HG02884 (cell line): ENCODE measurements at regions not wholly inside any gene's neighbourhood (a gene's known extent, or its start where the extent isn't known, plus 50 kb on each side); places are given as distances from the start of the nearest gene placed in this dataset.
"Not testable (repeated sequence)": the region's sequence is repeated elsewhere in the genome, so short reads cannot be mapped to it uniquely, and the experiment has no call there.

ENCODE experiments used
- ATAC-seq: cut with Tn5 transposase; IDR thresholded peaks from one replicate; pipeline ENCODE4 v1.9.1; 2021; ENCODE audit warnings: mild to moderate bottlenecking, moderate library complexity; ENCODE audit not compliant: unreplicated experiment

- ATAC-seq: peak; percentile 52
These were observed 132.2 kb downstream of the GPX5 start for GRCh38 chr6:28657769-28658465.

GRCh38 chr6:28658475-28659249, 133.0 kb downstream of the GPX5 start:
- no peak for ATAC-seq

- ATAC-seq: no peak
These were observed 133.5 kb downstream of the GPX5 start for GRCh38 chr6:28659250-28659566.

- no peak for ATAC-seq
These were observed 135.5 kb downstream of the GPX5 start for GRCh38 chr6:28661097-28661713.

GRCh38 chr6:28664870-28665396, 139.3 kb downstream of the GPX5 start:
- no peak for ATAC-seq

- ATAC-seq: no peak
These were observed 147.7 kb downstream of the GPX5 start for GRCh38 chr6:28673417-28673786.

GRCh38 chr6:28673787-28674671, 148.3 kb downstream of the GPX5 start:
- no peak for ATAC-seq

- no peak for ATAC-seq
These were observed 149.9 kb downstream of the GPX5 start for GRCh38 chr6:28675600-28675999.

- no peak for ATAC-seq
These were observed 156.9 kb downstream of the GPX5 start for GRCh38 chr6:28682542-28682941.

GRCh38 chr6:28682956-28683685, 157.4 kb downstream of the GPX5 start:
- ATAC-seq: not testable (repeated sequence)

GRCh38 chr6:28683945-28684538, 158.4 kb downstream of the GPX5 start:
- no peak for ATAC-seq

GRCh38 chr6:28685960-28686359, 160.3 kb downstream of the GPX5 start:
- not testable (repeated sequence) for ATAC-seq

- not testable (repeated sequence) for ATAC-seq
These were observed 160.9 kb downstream of the GPX5 start for GRCh38 chr6:28686446-28687027.

GRCh38 chr6:28687309-28687981, 161.8 kb downstream of the GPX5 start:
- not testable (repeated sequence) for ATAC-seq

GRCh38 chr6:28691991-28692390, 166.3 kb downstream of the GPX5 start:
- not testable (repeated sequence) for ATAC-seq

GRCh38 chr6:28693033-28693750, 167.5 kb downstream of the GPX5 start:
- ATAC-seq: no peak

- no peak for ATAC-seq
These were observed 168.2 kb downstream of the GPX5 start for GRCh38 chr6:28693751-28694443.

GRCh38 chr6:28695715-28696114, 170.0 kb downstream of the GPX5 start:
- ATAC-seq: no peak
